Neuronal stem cell (in vitro differentiated cells): ENCODE measurements at regions not wholly inside any gene's neighbourhood (a gene's known extent, or its start where the extent isn't known, plus 50 kb on each side); places are given as distances from the start of the nearest gene placed in this dataset.

Experiments
- DNase-seq: peaks from one replicate; pipeline ENCODE4 v3.0.0-alpha.2; 2013; ENCODE audit warnings: low spot score
- H2AFZ ChIP-seq: one replicate; pipeline ENCODE4 v1.6.1; 2013; ENCODE audit warnings: mild to moderate bottlenecking, low read length, inconsistent platforms
- H2AK5ac ChIP-seq: 2 replicates; pipeline ENCODE4 v1.6.1; 2013; ENCODE audit warnings: low read depth, mild to moderate bottlenecking, inconsistent platforms, low read length, moderate library complexity, mixed read lengths
- H2BK120ac ChIP-seq: 2 replicates; pipeline ENCODE4 v1.6.1; 2013; ENCODE audit warnings: low read depth, mild to moderate bottlenecking, inconsistent platforms, low read length, moderate library complexity, mixed read lengths
- H2BK12ac ChIP-seq: one replicate; pipeline ENCODE4 v1.6.1; 2013; ENCODE audit warnings: low read length, inconsistent platforms
- H2BK15ac ChIP-seq: 2 replicates; pipeline ENCODE4 v1.6.1; 2013; ENCODE audit warnings: mild to moderate bottlenecking, low read length, inconsistent platforms, mixed read lengths
- H2BK5ac ChIP-seq: one replicate; pipeline ENCODE4 v1.6.1; 2013; ENCODE audit warnings: inconsistent platforms, mild to moderate bottlenecking, low read length, moderate library complexity
- H3K14ac ChIP-seq: one replicate; pipeline ENCODE4 v1.6.1; 2013; ENCODE audit warnings: low read length, inconsistent platforms
- H3K18ac ChIP-seq: 2 replicates; pipeline ENCODE4 v1.6.1; 2013; ENCODE audit warnings: low read length, inconsistent platforms
- H3K23ac ChIP-seq: 2 replicates; pipeline ENCODE4 v1.6.1; 2013; ENCODE audit warnings: low read depth, mild to moderate bottlenecking, mixed read lengths, low read length, inconsistent platforms; ENCODE audit not compliant: poor library complexity
- H3K27ac ChIP-seq: replicated peaks from 3 replicates; pipeline ENCODE4 v1.5.1; 2013; ENCODE audit warnings: low read length, inconsistent platforms
- H3K27me3 ChIP-seq, 3 experiments: 2 replicates each; pipeline ENCODE4 v1.6.1; 2013; ENCODE audit warnings: low read length in 3 of 3, mild to moderate bottlenecking in 2 of 3, inconsistent platforms in 1 of 3, low read depth in 1 of 3, mixed read lengths in 1 of 3, moderate library complexity in 1 of 3; ENCODE audit not compliant: control insufficient read depth in 3 of 3, insufficient read depth in 3 of 3
- H3K36me3 ChIP-seq, 2 donors: replicated peaks in 1 of 2; 2 replicates each; pipeline ENCODE4 v1.6.1; 2013; ENCODE audit warnings: low read length in 2 of 2; ENCODE audit not compliant: control insufficient read depth in 2 of 2, insufficient read depth in 2 of 2
- H3K4ac ChIP-seq: 2 replicates; pipeline ENCODE4 v1.6.1; 2013; ENCODE audit warnings: inconsistent platforms, mild to moderate bottlenecking, low read length, moderate library complexity
- H3K4me1 ChIP-seq, 2 donors: 1 replicate in 1 of 2; 2 replicates in 1 of 2; pipeline ENCODE4 v1.6.1; 2013; ENCODE audit warnings: low read length in 2 of 2, low read depth in 1 of 2; ENCODE audit not compliant: control insufficient read depth in 2 of 2, insufficient read depth in 1 of 2
- H3K4me2 ChIP-seq: one replicate; pipeline ENCODE4 v1.6.1; 2013; ENCODE audit warnings: mild to moderate bottlenecking, low read length, inconsistent platforms; ENCODE audit not compliant: insufficient read depth, poor library complexity, severe bottlenecking
- H3K4me3 ChIP-seq, 2 donors: 2 replicates each; pipeline ENCODE4 v1.5.1; 2013; ENCODE audit warnings: low read length in 2 of 2, mild to moderate bottlenecking in 2 of 2, inconsistent platforms in 1 of 2, moderate library complexity in 1 of 2
- H3K79me1 ChIP-seq: one replicate; pipeline ENCODE4 v1.6.1; 2013; ENCODE audit warnings: low read depth, mild to moderate bottlenecking, inconsistent platforms, low read length, moderate library complexity
- H3K9ac ChIP-seq: one replicate; pipeline ENCODE4 v1.6.1; 2013; ENCODE audit warnings: mild to moderate bottlenecking, low read depth, low read length, inconsistent platforms; ENCODE audit not compliant: poor library complexity
- H3K9me3 ChIP-seq, 2 donors: replicated peaks in 1 of 2; 2 replicates each; pipeline versions ENCODE3 to v1.6.1; 2013; ENCODE audit warnings: low read length in 2 of 2, mild to moderate bottlenecking in 2 of 2, inconsistent platforms in 1 of 2, low read depth in 1 of 2, mixed read lengths in 1 of 2, moderate library complexity in 1 of 2; ENCODE audit not compliant: control insufficient read depth in 2 of 2, insufficient read depth in 1 of 2
- H4K8ac ChIP-seq: one replicate; pipeline ENCODE4 v1.6.1; 2013; ENCODE audit warnings: low read depth, mild to moderate bottlenecking, inconsistent platforms, low read length, moderate library complexity
- H4K91ac ChIP-seq: one replicate; pipeline ENCODE4 v1.6.1; 2013; ENCODE audit warnings: low read length, low read depth, mild to moderate bottlenecking, inconsistent platforms; ENCODE audit not compliant: poor library complexity
- WGBS, 2 donors: extraction: QIAGEN DNeasy Blood & Tissue Kit; methylation state at CpG; one replicate each; pipeline ENCODE4 v1.1.7; 2013; ENCODE audit warnings: missing lambda C conversion rate in 2 of 2, mixed read lengths in 1 of 2; ENCODE audit not compliant: insufficient read length in 2 of 2, insufficient replicate concordance in 1 of 2; ENCODE audit errors: extremely low coverage in 2 of 2; 5-methylcytosine and 5-hydroxymethylcytosine counted together

- Histone ChIP-seq H3K4me1 (no peaks in the 10 kb centered on the region), H3K27me3 (no peaks in the 10 kb centered on the region), H2BK12ac (no peak overlapping the region), H3K9ac (no peak overlapping the region), H3K14ac (no peak overlapping the region), H3K4me3 (no peak overlapping the region), H2BK120ac (no peak overlapping the region), H3K79me1 (no peaks in the 10 kb centered on the region), H2BK15ac (no peak overlapping the region), H4K91ac (no peak overlapping the region), H3K18ac (no peak overlapping the region), H4K8ac (no peak overlapping the region), H3K23ac (no peak overlapping the region), H2AFZ (no peak overlapping the region), H3K4me2 (no peak overlapping the region), H3K36me3 (no peaks in the 10 kb centered on the region), H3K4ac (no peak overlapping the region), H3K9me3 (no peaks in the 10 kb centered on the region), H2BK5ac (no peak overlapping the region), H2AK5ac (no peak overlapping the region), H3K27ac (no peak overlapping the region)
- WGBS, 2 donors, result no CpG with 5 or more reads among the region's 3 CpGs
- no peak for DNase-seq
Measured at GRCh38 chr5:107058803-107059202, 611.9 kb downstream of the EFNA5 start.

- Histone ChIP-seq H3K4me2 (no peak overlapping the region), H3K14ac (no peak overlapping the region), H3K23ac (no peak overlapping the region), H3K9me3 (no peaks in the 10 kb centered on the region), H4K91ac (no peak overlapping the region), H2AK5ac (no peak overlapping the region), H2BK12ac (no peak overlapping the region), H3K27ac (no peak overlapping the region), H3K4me3 (no peak overlapping the region), H3K4ac (no peak overlapping the region), H3K9ac (no peak overlapping the region), H3K27me3 (no peaks in the 10 kb centered on the region), H3K18ac (no peak overlapping the region), H3K36me3 (no peaks in the 10 kb centered on the region), H3K79me1 (no peaks in the 10 kb centered on the region), H2BK120ac (no peak overlapping the region), H2BK15ac (no peak overlapping the region), H3K4me1 (no peaks in the 10 kb centered on the region), H4K8ac (no peak overlapping the region), H2BK5ac (no peak overlapping the region), H2AFZ (no peak overlapping the region)
- no CpG with 5 or more reads among the region's 1 CpG for WGBS, 2 donors
- DNase-seq, result no peak
Measured at GRCh38 chr5:107058235-107058634, 612.5 kb downstream of the EFNA5 start.

DNA sequence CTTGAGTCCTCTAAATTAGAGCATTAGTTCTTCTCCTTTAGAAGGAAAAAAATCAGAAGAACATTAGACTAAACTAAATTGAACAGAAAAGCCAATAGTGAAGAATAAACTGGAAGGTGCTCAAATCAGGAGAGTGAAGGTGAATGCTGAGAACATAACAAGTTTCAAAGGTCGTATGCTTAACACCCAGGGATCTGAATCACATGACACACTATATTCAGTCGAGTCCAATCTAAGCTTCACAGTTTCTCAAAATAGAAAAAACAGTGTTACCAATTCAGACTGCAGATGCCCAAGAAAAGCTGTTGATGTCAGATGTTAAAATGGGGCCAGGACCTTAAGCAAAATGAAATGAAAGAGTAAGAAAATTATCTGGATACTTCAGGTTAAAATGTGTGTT is 614.5 kb downstream of the EFNA5 start:
- no peak for DNase-seq
- no peaks in the 10 kb centered on the region for H3K27me3 ChIP-seq
- H2AFZ ChIP-seq, result no peak overlapping the region
- no CpG with 5 or more reads among the region's 2 CpGs for WGBS, 2 donors
- no peak overlapping the region for H2BK120ac ChIP-seq
- no peak overlapping the region for H3K14ac ChIP-seq
- H2AK5ac ChIP-seq, result no peak overlapping the region
- H3K4me3 ChIP-seq, result no peak overlapping the region
- H4K8ac ChIP-seq, result no peak overlapping the region
- no peaks in the 10 kb centered on the region for H3K79me1 ChIP-seq
- no peak overlapping the region for H3K27ac ChIP-seq
- H2BK12ac ChIP-seq, result no peak overlapping the region
- H3K23ac ChIP-seq, result no peak overlapping the region
- no peak overlapping the region for H3K4me2 ChIP-seq
- no peak overlapping the region for H3K18ac ChIP-seq
- no peak overlapping the region for H3K9ac ChIP-seq
- H3K4me1 ChIP-seq, result no peaks in the 10 kb centered on the region
- H3K36me3 ChIP-seq, result no peaks in the 10 kb centered on the region
- no peak overlapping the region for H2BK5ac ChIP-seq
- no peak overlapping the region for H2BK15ac ChIP-seq
- H3K4ac ChIP-seq, result no peak overlapping the region
- H4K91ac ChIP-seq, result no peak overlapping the region
- H3K9me3 ChIP-seq, result no peaks in the 10 kb centered on the region

- Histone ChIP-seq H2BK120ac (no peak overlapping the region), H2BK12ac (no peak overlapping the region), H3K4ac (no peak overlapping the region), H3K23ac (no peak overlapping the region), H3K27ac (no peak overlapping the region), H2BK15ac (no peak overlapping the region), H2AFZ (no peak overlapping the region), H4K91ac (no peak overlapping the region), H3K9me3 (no peaks in the 10 kb centered on the region), H4K8ac (no peak overlapping the region), H3K18ac (no peak overlapping the region), H2AK5ac (no peak overlapping the region), H3K36me3 (no peaks in the 10 kb centered on the region), H2BK5ac (no peak overlapping the region), H3K4me2 (no peak overlapping the region), H3K4me3 (no peak overlapping the region), H3K4me1 (peaks cover 0 to 1% of the 10 kb centered on the region in 2 donors), H3K14ac (no peak overlapping the region), H3K27me3 (no peaks in the 10 kb centered on the region), H3K9ac (no peak overlapping the region), H3K79me1 (no peaks in the 10 kb centered on the region)
- no CpG with 5 or more reads among the region's 2 CpGs for WGBS, 2 donors
- DNase-seq, result no peak
Measured at GRCh38 chr5:107047048-107047447, 623.7 kb downstream of the EFNA5 start.
